B cell (primary cell): ENCODE measurements at regions not wholly inside any gene's neighbourhood (a gene's known extent, or its start where the extent isn't known, plus 50 kb on each side); places are given as distances from the start of the nearest gene placed in this dataset.

Source experiments
- ATAC-seq: fragments of 200-7000 bp; cut with Tn5 transposase; one replicate; pipeline ENCODE4 v1.10.0; 2021; ENCODE audit warnings: low read depth, mild to moderate bottlenecking, moderate number of reproducible peaks, moderate library complexity
- CTCF ChIA-PET: fragments of 350-600 bp; sonication (Branson Sonifier 250); formaldehyde crosslinking; loops from one replicate; lab custom pipeline; 2021; ENCODE audit warnings: antibody characterized with exemption, inconsistent platforms; lab: Charles Lee
- POLR2A ChIA-PET: fragments of 350-600 bp; sonication (Branson Sonifier 250); formaldehyde crosslinking; loops from one replicate; lab custom pipeline; 2021; ENCODE audit warnings: antibody characterized with exemption; lab: Charles Lee
- DNase-seq: peaks from one replicate; pipeline ENCODE4 v3.0.0; 2013
- H2AFZ ChIP-seq: 2 replicates; pipeline ENCODE4 v1.6.1; 2012; ENCODE audit warnings: mild to moderate bottlenecking, low read depth, low read length; ENCODE audit not compliant: insufficient read depth, poor library complexity, severe bottlenecking
- H3K27ac ChIP-seq, 2 donors: 1 replicate in 1 of 2; 2 replicates in 1 of 2; pipeline ENCODE4 v1.5.1; 2012 to 2013; ENCODE audit warnings: low read length in 2 of 2, mild to moderate bottlenecking in 2 of 2, moderate library complexity in 1 of 2
- H3K27me3 ChIP-seq, 4 experiments: fragments of 200-600 bp in 1 of 4; sonication (generic) in 1 of 4; replicated peaks in 1 of 4; 1 replicate in 2 of 4; 2 replicates in 2 of 4; pipeline versions ENCODE4 v1.6.1 to v1.7.0; 2013 to 2016; ENCODE audit warnings: low read length in 3 of 4, mild to moderate bottlenecking in 2 of 4, mixed read lengths in 1 of 4, moderate library complexity in 1 of 4; ENCODE audit not compliant: insufficient read depth in 4 of 4, control insufficient read depth in 3 of 4; ENCODE audit errors: control extremely low read depth in 1 of 4
- H3K36me3 ChIP-seq, 2 experiments: replicated peaks in 1 of 2; 1 replicate in 1 of 2; 2 replicates in 1 of 2; pipeline versions ENCODE4 v1.6.1 to v1.7.1; 2013; ENCODE audit warnings: low read length in 1 of 2; ENCODE audit not compliant: insufficient read depth in 2 of 2, control insufficient read depth in 1 of 2; ENCODE audit errors: control extremely low read depth in 1 of 2, extremely low read depth in 1 of 2
- H3K4me1 ChIP-seq, 2 donors: fragments of 200-600 bp in 1 of 2; sonication (generic) in 1 of 2; 1 replicate in 1 of 2; 2 replicates in 1 of 2; pipeline versions ENCODE4 v1.5.1 to v1.6.1; 2013 to 2017; ENCODE audit warnings: low read length in 2 of 2; ENCODE audit not compliant: control insufficient read depth in 2 of 2, insufficient read depth in 2 of 2
- H3K4me2 ChIP-seq: replicated peaks from 2 replicates; pipeline ENCODE3; 2012; ENCODE audit warnings: mild to moderate bottlenecking, low read depth, low read length; ENCODE audit not compliant: poor library complexity, severe bottlenecking
- H3K4me3 ChIP-seq, 5 experiments: fragments of 200-600 bp in 1 of 5; sonication (generic) in 1 of 5; 1 replicate in 3 of 5; 2 replicates in 2 of 5; pipeline versions ENCODE4 v1.5.1 to v1.7.0; 2011 to 2016; ENCODE audit warnings: low read length in 4 of 5, mild to moderate bottlenecking in 4 of 5, low read depth in 2 of 5, control low read depth in 1 of 5, moderate library complexity in 1 of 5; ENCODE audit not compliant: insufficient read depth in 1 of 5; ENCODE audit errors: control extremely low read depth in 1 of 5, extremely low read depth in 1 of 5
- H3K79me2 ChIP-seq: fragments of 200-600 bp; sonication (generic); one replicate; pipeline ENCODE4 v1.6.0; 2016; ENCODE audit warnings: low read length; ENCODE audit not compliant: control insufficient read depth, insufficient read depth
- H3K9ac ChIP-seq: fragments of 200-600 bp; sonication (generic); 2 replicates; pipeline ENCODE4 v1.6.1; 2017; ENCODE audit warnings: mild to moderate bottlenecking, low read length, moderate library complexity
- H3K9me3 ChIP-seq, 3 donors: one replicate each; pipeline versions ENCODE4 v1.6.1 to v1.7.1; 2013; ENCODE audit warnings: low read length in 2 of 3; ENCODE audit not compliant: control insufficient read depth in 2 of 3, insufficient read depth in 1 of 3; ENCODE audit errors: control extremely low read depth in 1 of 3
- H4K20me1 ChIP-seq: 2 replicates; pipeline ENCODE4 v1.6.0; 2012; ENCODE audit warnings: mild to moderate bottlenecking, low read length; ENCODE audit not compliant: insufficient read depth, control insufficient read depth, poor library complexity, severe bottlenecking
- H3K27ac Mint-ChIP-seq: one replicate; pipeline ENCODE4 v1.8.0; 2021; ENCODE audit warnings: mixed read lengths
- H3K27me3 Mint-ChIP-seq: one replicate; pipeline ENCODE4 v1.8.0; 2021; ENCODE audit warnings: mixed read lengths
- H3K4me1 Mint-ChIP-seq: one replicate; pipeline ENCODE4 v1.8.0; 2021; ENCODE audit warnings: mixed read lengths
- H3K4me3 Mint-ChIP-seq: one replicate; pipeline ENCODE4 v1.8.0; 2021; ENCODE audit warnings: mixed read lengths
- H3K9me3 Mint-ChIP-seq: one replicate; pipeline ENCODE4 v1.8.0; 2022; ENCODE audit warnings: mixed read lengths; ENCODE audit not compliant: insufficient read depth
- CTCF ChIP-seq: fragments of 200-600 bp; IDR thresholded peaks from one replicate; pipeline ENCODE4 v1.8.0; 2022; ENCODE audit warnings: antibody characterized with exemption, mild to moderate bottlenecking
- EZH2 ChIP-seq: IDR thresholded peaks from 2 replicates; pipeline ENCODE4 v1.6.1; 2012; ENCODE audit warnings: borderline replicate concordance, low read depth, mild to moderate bottlenecking, moderate library complexity, low read length; ENCODE audit not compliant: insufficient read depth, poor library complexity, severe bottlenecking
- WGBS: methylation state at CpG from one replicate; pipeline ENCODE4 v1.1.5; 2013; ENCODE audit warnings: missing lambda C conversion rate; ENCODE audit not compliant: insufficient coverage; 5-methylcytosine and 5-hydroxymethylcytosine counted together
- intact Hi-C: fragments of 100-400 bp; cut with micrococcal nuclease; formaldehyde crosslinking; loops from one replicate; pipeline ENCODE4 v1.10.0; 2022

- WGBS, result no CpG with 5 or more reads among the region's 3 CpGs
Observed at GRCh38 chr9:89690334-89690912, 85.6 kb downstream of the GADD45G start.

More at GRCh38 chr9:89690334-89690912, 85.6 kb downstream of the GADD45G start:
- no peak overlapping the region for H3K4me3 Mint-ChIP-seq
- peaks cover 4 to 6% of the 10 kb centered on the region in 2 donors for H3K4me1 ChIP-seq
- TF ChIP-seq CTCF (no peak), EZH2 (no peak)
- peaks cover 0 to 4% (median 0%) of the 10 kb centered on the region in 4 experiments for H3K27me3 ChIP-seq
- H3K9me3 ChIP-seq, result peaks cover 0 to 2% (median 0%) of the 10 kb centered on the region in 3 donors
- ATAC-seq, result peak; percentile 39
- H3K4me1 Mint-ChIP-seq, result peaks cover 8% of the 10 kb centered on the region
- ChIA-PET POLR2A (no interaction called here), CTCF (interaction anchor here (1.1 to 1.2 kb wide), 2 partner anchors 9 to 87 kb away, joined by 3 read pairs; no protein-coding TSS in a partner anchor)
- no peak overlapping the region for H2AFZ ChIP-seq
- no peak overlapping the region for H3K9ac ChIP-seq
- no peaks in the 10 kb centered on the region for H3K79me2 ChIP-seq
- no peak overlapping the region for H3K27ac Mint-ChIP-seq
- peaks cover 11% of the 10 kb centered on the region for H3K27me3 Mint-ChIP-seq
- H3K27ac ChIP-seq, result no peak overlapping the region
- no peak overlapping the region for H3K4me3 ChIP-seq
- no peaks in the 10 kb centered on the region for H3K36me3 ChIP-seq
- peak; percentile 39 for DNase-seq
- intact Hi-C loops, result no loop called here
- no peaks in the 10 kb centered on the region for H4K20me1 ChIP-seq
- H3K4me2 ChIP-seq, result peak overlapping the region; percentile 30
- H3K9me3 Mint-ChIP-seq, result no peaks in the 10 kb centered on the region
